H54 (cell line): ENCODE measurements at regions not wholly inside any gene's neighbourhood (a gene's known extent, or its start where the extent isn't known, plus 50 kb on each side); places are given as distances from the start of the nearest gene placed in this dataset.

ENCODE experiments used
- DNase-seq: peaks from one replicate; pipeline ENCODE4 v3.0.0; 2011; ENCODE audit warnings: low spot score, mixed read lengths; ENCODE audit not compliant: insufficient read length
- FAIRE-seq: peaks from 3 replicates; lab custom pipeline; 2011; peaks lifted over from hg19 to GRCh38; lab: Jason Lieb, UNC
- POLR2A ChIP-seq: IDR thresholded peaks from 2 replicates; pipeline ENCODE4 v1.6.1; 2011; ENCODE audit warnings: low read depth, mild to moderate bottlenecking, low read length

DNA sequence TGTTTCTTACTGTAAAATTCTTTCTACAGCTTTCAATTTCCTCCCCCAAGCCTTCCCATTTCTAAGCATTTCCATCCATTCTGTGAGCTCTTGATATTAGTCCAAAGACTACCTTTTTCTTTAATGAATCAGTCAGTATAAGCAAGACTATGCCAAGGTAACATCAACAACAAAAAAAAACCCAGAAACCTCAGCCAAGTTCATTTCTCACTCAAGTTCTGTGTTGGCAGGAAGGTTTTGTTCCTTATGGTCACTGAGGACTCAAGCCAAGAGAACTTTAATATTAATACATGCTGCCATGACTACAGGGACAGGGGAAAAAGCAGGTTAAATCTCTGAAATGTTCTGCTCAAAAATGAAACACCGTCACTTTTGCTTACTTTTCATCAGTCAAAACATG lies 621.2 kb upstream of the NRP1 start:
- no peak for DNase-seq
- TF ChIP-seq POLR2A, result no peak
- FAIRE-seq, result no peak

DNA sequence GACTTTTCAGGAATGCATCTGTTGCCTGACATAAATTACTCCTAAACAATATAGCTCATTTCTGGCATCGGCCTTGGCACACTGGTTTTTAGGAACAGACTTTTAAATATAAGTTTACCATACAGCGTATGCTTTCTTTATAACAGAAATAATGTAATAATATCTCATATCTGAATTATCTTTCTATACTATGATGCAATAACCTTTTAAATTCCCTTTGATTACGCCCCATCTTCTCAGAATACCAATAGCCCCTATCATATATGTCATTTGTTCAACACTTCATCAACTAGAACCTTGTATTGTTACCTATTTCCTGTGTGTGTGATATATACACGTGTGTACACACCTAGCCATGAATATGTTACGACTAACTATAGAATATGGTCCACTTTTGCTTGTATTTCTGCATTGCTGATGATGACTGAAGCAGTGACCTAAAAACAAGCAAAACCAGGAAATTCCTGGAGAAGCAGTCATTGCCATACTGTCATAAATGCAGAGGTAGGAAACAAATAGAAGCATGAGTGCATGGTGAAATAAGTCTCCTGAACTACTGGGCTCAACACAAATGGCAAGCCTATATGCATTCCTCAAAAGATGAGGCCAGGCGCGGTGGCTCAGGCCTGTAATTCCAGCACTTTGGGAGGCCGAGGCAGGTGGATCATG lies 618.4 kb upstream of the NRP1 start:
- peak; percentile 10 for DNase-seq
- FAIRE-seq, result peak; percentile 94
- no peak for TF ChIP-seq POLR2A

DNA sequence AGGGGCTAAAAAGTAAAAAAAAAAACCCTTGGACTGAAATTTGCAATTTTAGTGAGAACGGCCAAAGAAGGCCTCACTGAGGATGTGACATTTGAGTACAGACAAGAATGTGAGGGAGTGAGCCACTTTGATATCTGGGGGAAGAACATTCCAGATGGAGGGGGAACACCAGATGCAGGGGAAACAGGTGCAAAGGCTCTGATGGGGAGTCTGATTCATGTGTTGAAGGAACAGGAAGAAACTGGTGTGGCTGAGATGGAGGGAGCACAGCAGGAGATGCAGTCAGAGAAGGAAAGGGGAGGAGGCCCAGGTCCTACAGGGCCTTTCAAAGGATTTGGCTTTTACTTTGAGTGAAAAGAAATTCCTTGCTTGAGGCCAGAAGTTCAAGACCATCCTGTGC lies 615.7 kb upstream of the NRP1 start:
- no peak for TF ChIP-seq POLR2A
- DNase-seq (no peak), FAIRE-seq (no peak)

DNA sequence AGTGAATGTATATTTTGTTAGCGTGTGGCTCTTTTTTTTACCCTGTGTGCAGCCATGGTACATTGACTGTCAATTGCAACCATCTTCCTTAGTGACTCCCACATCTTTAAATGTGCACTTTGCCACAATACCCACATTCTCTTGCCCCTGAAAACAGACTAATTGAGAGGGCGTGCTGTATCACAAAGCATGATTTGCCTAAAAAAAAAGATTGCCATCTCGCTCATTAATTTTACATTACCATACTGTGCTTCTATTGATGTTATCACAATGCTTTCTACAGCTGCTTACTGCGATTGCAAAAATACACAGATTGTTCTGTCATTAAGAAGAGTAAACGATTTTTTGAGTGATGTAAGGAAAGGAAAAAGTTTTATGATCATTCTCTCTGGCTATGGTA lies 613.1 kb upstream of the NRP1 start:
- FAIRE-seq (peak; percentile 30), DNase-seq (no peak)
- TF ChIP-seq POLR2A, result no peak

DNA sequence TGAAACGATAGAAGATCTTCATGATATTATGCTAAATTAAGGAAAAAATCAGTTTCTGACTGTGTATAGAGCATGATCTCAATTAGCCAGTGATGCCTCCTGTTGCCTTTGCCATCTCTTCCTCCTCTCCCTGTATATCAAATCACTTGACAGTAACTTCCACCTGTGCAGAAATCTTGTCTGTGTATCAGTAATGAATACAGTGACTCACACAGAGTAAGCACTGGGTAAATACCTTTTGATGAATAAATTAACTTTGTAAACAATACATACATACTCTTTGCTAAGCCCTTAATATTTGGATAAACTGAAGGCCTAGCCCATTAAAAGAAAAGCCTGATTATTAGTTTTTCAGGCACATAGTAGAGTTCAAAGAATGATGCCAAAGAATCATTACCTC lies 610.6 kb upstream of the NRP1 start:
- DNase-seq, result no peak
- FAIRE-seq, result no peak
- no peak for TF ChIP-seq POLR2A

DNA sequence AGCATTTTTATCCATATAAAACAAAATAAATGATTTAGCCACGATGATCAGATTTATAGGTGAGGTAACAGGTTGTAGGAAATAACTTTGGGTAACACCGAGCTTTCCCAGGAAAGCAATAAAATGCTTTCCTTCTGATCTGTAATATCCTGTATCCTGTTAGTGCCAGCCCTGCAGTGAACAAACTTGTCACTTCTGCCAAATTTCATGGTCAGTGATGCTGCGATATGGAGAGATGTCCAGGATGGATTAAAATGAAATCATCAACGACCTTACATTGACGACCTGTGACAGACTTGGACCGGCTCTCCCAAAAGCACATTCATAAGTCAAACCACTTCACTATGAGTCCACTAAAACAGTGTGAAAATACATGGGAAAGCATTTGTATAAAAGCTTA lies 608.0 kb upstream of the NRP1 start:
- TF ChIP-seq POLR2A, result no peak
- no peak for FAIRE-seq
- no peak for DNase-seq

DNA sequence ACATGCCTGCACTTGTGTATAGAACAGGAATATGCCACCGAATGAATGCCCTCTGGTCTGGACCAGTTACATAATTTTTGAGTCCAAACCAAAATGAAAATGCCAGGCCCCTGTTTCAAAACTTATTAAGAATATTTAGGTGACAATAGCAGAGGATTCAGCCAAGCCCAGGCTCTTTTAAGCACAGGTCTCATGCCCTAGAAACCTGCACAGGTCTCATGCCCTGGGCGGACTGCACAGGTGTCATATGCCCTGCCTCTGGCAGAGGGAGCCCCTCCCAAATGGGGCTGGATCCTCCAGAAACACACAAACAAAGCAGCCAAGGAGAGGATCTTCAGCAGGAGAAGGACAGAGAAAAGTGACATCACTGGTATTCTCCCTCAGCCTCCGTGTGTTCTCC lies 605.4 kb upstream of the NRP1 start:
- no peak for TF ChIP-seq POLR2A
- no peak for FAIRE-seq
- no peak for DNase-seq

DNA sequence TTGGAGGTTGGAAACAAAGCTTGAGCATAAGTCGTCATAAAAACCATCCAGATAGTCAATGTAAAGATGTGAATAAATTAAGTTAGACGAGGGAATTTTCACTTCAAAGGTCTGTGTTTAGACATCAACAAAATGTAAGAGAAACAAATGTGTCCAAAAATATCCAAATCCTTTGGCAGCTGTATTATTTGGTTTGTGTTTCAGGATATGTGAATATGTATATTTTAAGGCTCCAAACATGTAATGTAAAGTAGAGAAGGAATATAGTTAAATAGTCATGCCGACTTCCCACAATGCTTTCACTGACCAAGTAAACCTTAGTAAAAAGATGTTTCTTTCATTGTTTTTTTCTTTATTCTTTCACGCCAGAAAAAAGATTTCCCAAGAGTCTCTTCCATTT lies 604.9 kb upstream of the NRP1 start:
- DNase-seq, result no peak
- FAIRE-seq, result no peak
- TF ChIP-seq POLR2A, result no peak

DNA sequence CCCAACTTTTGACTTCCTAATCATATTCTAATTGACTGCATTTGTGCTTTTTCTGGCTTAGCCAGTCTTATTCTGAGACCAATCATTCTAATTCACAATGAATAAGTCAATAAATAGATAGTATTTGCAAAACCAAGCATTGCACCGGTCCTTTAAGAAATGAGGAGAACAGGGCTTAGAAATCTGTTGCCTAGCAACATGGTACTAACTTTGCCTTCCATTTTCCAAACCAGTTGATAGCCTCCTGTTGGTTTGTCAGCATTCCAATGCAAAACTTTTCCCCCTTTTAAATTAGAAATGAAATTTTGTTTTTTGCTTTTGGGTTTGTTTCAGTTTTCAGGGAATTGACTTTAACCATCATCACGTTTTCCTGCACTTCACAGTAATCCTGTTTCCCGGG lies 603.5 kb upstream of the NRP1 start:
- no peak for TF ChIP-seq POLR2A
- no peak for DNase-seq
- FAIRE-seq, result no peak

DNA sequence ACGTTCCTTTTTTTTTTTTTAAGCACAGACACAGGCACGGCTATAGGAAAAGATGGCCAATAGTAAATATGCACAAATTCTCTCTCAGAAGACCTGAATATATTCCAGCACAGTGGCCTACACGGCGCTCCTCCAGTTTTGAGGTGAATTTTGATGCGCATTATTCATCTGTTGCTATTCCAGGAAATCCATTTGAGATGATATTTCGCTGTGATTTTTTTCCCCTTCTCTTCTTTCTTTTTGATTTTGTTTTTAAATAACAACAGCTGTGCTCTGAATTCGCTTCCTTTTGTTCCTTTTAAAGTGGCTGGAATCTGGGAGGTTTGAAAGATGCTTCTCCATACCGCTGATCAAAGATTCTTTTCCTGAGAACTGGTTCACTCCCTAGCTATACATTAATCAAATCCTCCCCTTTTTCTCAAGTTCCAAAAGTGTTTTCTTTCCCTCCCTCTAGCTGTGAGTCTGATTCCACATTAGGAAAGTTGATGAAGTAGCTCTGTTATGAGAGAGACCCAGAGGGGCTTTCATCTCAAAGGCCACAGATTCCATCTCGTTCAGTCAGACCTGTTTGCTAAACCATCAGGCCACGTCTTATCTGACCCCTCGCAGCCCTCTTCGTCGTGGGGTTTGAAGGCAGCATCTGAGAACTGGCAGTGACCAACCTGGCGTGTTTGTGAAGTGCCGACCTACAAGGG lies 602.7 kb upstream of the NRP1 start:
- TF ChIP-seq POLR2A, result no peak
- DNase-seq (no peak), FAIRE-seq (no peak)

DNA sequence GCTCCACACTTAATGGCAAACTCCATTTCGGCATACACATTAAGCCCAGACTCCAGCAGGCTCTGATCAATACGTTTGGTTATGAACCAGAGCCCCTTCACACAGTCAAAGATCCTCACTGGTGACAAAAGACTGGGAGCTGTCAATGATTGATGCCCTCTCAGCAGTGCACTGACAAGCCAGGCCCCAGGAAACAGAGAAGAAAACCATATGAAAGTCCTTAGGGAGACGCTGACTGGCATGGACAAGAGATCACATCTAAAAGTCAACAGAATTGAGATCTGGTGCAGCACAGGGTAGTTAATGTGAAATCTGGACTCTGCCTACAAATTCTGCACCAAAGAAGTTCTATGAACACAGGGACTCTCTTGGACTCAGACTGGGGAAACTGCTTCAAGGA lies 600.9 kb upstream of the NRP1 start:
- no peak for DNase-seq
- FAIRE-seq, result no peak
- no peak for TF ChIP-seq POLR2A

DNA sequence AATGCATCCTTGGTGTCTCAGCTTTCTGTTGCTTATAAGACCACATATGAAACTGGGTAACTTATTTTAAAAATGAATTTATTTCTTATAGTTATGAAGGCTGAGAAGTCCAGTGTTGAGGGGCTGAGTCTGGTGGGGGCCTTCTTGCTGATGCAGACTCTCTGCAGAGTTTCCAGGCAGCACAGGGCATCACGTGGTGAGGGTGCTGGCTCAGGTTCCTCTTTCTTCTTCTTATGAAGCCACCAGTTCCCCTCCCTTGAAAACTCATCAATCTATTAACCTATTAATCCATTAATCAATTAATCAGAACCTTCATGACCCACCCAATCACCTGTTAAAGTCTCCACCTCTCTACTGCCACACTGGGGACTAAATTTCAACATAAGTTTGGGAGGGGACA lies 595.6 kb upstream of the NRP1 start:
- TF ChIP-seq POLR2A, result no peak
- no peak for DNase-seq
- FAIRE-seq, result no peak

DNA sequence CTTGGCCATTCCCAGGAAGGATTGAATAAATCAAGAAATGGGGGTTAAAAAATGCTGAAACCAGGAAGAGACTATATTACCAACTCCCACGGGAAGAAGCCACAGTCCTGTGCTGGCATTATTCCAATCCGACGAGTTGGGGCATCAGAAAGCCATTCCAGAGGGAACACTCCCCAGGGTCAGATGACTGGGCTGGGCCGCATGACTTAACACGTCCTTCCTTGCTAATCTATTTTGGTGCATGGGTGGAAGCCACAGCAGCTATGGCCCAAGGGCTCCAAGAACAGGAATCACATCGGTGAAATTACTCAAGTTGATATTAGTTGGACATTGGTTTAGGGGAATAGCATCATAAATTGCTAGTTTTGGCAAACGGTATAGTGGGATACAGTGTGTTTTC lies 592.9 kb upstream of the NRP1 start:
- no peak for TF ChIP-seq POLR2A
- DNase-seq, result no peak

DNA sequence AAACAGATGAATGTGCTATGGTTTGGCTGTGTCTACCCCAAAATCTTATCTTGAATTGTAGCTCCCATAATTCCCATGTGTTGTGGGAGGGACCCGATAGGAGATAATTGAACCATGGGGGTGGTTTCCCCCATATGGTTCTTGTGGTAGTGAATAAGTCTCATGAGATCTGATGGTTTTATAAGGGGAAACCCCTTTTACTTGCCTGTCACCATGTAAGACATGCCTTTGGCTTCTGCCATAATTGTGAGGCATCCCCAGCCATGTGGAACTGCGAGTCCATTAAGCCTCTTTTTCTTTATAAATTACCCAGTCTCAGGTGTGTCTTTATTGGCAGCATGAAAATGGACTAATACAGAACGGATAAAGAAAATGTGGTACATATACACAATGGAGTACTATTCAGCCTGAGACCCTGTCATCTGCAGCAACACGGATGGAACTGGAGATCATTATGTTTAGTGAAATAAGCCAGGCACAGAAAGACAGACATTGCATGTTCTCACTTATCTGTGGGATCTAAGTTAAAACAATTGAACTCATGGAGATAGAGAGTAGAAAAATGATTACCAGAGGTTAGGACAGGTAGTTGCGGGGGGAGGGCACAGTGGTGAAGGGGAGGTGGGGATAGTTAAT lies 587.6 kb upstream of the NRP1 start:
- no peak for FAIRE-seq
- no peak for TF ChIP-seq POLR2A
- DNase-seq, result no peak

More for the DNA sequence above, 592.9 kb upstream of the NRP1 start:
- no peak for FAIRE-seq

DNA sequence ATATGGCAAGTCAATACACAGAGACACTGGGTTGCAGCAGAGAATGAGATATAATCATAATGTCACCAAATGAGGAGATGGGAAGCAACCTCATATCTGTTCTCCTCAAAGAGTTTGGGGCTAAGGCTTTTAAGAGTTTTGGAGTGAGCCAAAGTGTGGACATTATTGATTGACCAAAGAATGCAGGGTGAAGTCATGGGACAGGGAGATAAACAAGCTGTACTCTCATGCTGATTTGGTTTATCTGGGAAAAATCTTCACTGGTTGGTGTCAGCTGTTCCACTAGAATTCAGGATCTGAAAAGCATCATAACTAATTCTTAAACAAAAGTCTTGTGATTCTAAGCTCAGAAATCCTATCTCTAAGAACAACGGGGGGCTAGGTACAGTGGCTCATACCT lies 585.9 kb upstream of the NRP1 start:
- DNase-seq (no peak), FAIRE-seq (no peak)
- no peak for TF ChIP-seq POLR2A
